MM.1S (cell line): ENCODE measurements at regions not wholly inside any gene's neighbourhood (a gene's known extent, or its start where the extent isn't known, plus 50 kb on each side); places are given as distances from the start of the nearest gene placed in this dataset.

Source experiments
- DNase-seq: peaks from one replicate; pipeline ENCODE4 v3.0.0-alpha.2; 2015
- H2AFZ ChIP-seq: fragments of 300-600 bp; sonication (generic); 2 replicates; pipeline ENCODE4 v1.6.0; 2016; ENCODE audit warnings: antibody characterized with exemption, low read length
- H3F3A ChIP-seq: fragments of 300-600 bp; sonication (generic); 2 replicates; pipeline ENCODE4 v1.6.1; 2016; ENCODE audit warnings: mild to moderate bottlenecking, antibody characterized with exemption, low read length, moderate library complexity, mixed read lengths; ENCODE audit not compliant: insufficient read depth
- H3K27ac ChIP-seq: fragments of 300-600 bp; sonication (generic); 2 replicates; pipeline ENCODE4 v1.5.1; 2016; ENCODE audit warnings: mild to moderate bottlenecking, low read length
- H3K27me3 ChIP-seq: fragments of 300-600 bp; sonication (generic); replicated peaks from 2 replicates; pipeline ENCODE4 v1.6.0; 2016; ENCODE audit warnings: low read length; ENCODE audit not compliant: insufficient read depth
- H3K36me3 ChIP-seq: fragments of 300-600 bp; sonication (generic); replicated peaks from 2 replicates; pipeline ENCODE4 v1.6.1; 2016; ENCODE audit warnings: mild to moderate bottlenecking, low read length, mixed read lengths; ENCODE audit not compliant: insufficient read depth
- H3K4me1 ChIP-seq: fragments of 300-600 bp; sonication (generic); 2 replicates; pipeline ENCODE4 v1.6.1; 2016; ENCODE audit warnings: low read length, mixed read lengths
- H3K4me2 ChIP-seq: fragments of 300-600 bp; sonication (generic); 2 replicates; pipeline ENCODE4 v1.6.0; 2016; ENCODE audit warnings: low read depth, low read length
- H3K4me3 ChIP-seq: fragments of 300-600 bp; sonication (generic); 2 replicates; pipeline ENCODE4 v1.5.1; 2016; ENCODE audit warnings: low read length, mixed read lengths
- H3K79me2 ChIP-seq: fragments of 300-600 bp; sonication (generic); 2 replicates; pipeline ENCODE4 v1.6.1; 2016; ENCODE audit warnings: mixed run types, low read length, mixed read lengths
- H3K9ac ChIP-seq: fragments of 300-600 bp; sonication (generic); 2 replicates; pipeline ENCODE4 v1.6.1; 2016; ENCODE audit warnings: low read length, mixed read lengths
- H3K9me2 ChIP-seq: fragments of 300-600 bp; sonication (generic); replicated peaks from 2 replicates; pipeline ENCODE4 v1.6.1; 2016; ENCODE audit warnings: mild to moderate bottlenecking, low read length, mixed read lengths; ENCODE audit not compliant: insufficient read depth
- H3K9me3 ChIP-seq: fragments of 300-600 bp; sonication (generic); replicated peaks from 2 replicates; pipeline ENCODE4 v1.6.1; 2016; ENCODE audit warnings: mild to moderate bottlenecking, low read length, mixed read lengths; ENCODE audit not compliant: insufficient read depth
- H4K20me1 ChIP-seq: fragments of 300-600 bp; sonication (generic); 2 replicates; pipeline ENCODE4 v1.6.1; 2016; ENCODE audit warnings: mild to moderate bottlenecking, low read length, moderate library complexity, mixed read lengths; ENCODE audit not compliant: insufficient read depth
- EZH2 ChIP-seq: fragments of 300-600 bp; sonication (generic); optimal IDR thresholded peaks from 2 replicates; pipeline ENCODE3; 2017; ENCODE audit warnings: low read depth, mild to moderate bottlenecking, antibody characterized with exemption, low read length, mixed read lengths
- EZH2phosphoT487 ChIP-seq: fragments of 300-600 bp; sonication (generic); IDR thresholded peaks from 2 replicates; pipeline ENCODE4 v1.6.1; 2018; ENCODE audit warnings: antibody characterized with exemption, low read length
- TF ChIP-seq, protein P1 (sequence below): fragments of 300-600 bp; sonication (generic); IDR thresholded peaks from 2 replicates; pipeline ENCODE4 v1.5.1; 2016; ENCODE audit warnings: antibody characterized with exemption, low read length, mixed read lengths

DNA sequence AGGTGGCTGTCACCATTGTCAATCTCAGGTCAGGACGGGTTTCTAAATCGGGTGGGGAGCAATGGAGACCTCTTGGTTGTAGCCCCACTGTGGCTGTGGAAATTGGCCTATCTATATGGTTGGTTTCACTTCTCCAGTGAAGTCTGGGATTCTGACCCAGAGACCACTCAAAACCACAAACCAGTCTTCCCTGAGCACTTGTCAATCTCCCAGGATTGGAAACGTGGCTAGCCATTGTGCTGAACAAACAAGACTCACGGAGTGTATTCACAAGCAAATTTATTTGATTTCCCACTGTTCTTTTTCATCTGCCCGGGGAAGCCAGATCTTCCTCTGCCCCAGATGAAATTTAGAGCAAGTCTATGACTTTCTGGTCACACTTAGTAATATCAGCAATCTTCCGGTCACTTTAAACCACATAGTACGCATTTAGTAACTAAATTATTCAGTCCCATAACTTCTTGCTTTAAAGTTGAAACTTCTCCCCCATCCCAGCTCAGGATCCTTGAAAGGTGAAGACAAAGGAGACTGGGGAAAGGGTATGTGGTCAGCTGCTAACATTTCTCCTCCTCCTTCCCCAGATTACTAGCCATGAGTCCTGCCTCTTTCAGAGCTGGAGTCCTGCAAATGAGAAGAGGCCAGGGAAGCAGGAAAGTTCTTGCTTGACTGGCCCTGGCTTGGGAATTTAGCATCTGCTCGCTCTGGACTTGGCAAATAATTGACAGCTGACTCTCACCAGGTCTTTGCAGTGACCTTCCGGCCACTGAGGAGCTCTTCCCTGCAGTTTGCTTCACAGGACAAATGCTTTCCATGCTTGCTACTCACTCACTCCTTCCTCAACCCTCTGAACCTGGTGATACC is 123.2 kb upstream of the MAX start:
- no peaks in the 10 kb centered on the region for H3K9me2 ChIP-seq
- no peak for DNase-seq
- TF ChIP-seq EZH2phosphoT487 (no peak), EZH2 (no peak)
- TF ChIP-seq, protein P1, sequence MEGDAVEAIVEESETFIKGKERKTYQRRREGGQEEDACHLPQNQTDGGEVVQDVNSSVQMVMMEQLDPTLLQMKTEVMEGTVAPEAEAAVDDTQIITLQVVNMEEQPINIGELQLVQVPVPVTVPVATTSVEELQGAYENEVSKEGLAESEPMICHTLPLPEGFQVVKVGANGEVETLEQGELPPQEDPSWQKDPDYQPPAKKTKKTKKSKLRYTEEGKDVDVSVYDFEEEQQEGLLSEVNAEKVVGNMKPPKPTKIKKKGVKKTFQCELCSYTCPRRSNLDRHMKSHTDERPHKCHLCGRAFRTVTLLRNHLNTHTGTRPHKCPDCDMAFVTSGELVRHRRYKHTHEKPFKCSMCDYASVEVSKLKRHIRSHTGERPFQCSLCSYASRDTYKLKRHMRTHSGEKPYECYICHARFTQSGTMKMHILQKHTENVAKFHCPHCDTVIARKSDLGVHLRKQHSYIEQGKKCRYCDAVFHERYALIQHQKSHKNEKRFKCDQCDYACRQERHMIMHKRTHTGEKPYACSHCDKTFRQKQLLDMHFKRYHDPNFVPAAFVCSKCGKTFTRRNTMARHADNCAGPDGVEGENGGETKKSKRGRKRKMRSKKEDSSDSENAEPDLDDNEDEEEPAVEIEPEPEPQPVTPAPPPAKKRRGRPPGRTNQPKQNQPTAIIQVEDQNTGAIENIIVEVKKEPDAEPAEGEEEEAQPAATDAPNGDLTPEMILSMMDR: no peak
- no peak overlapping the region for H3K27ac ChIP-seq
- peaks cover 18% of the 10 kb centered on the region for H3K4me1 ChIP-seq
- H3K4me2 ChIP-seq: no peak overlapping the region
- no peaks in the 10 kb centered on the region for H3K36me3 ChIP-seq
- H4K20me1 ChIP-seq: no peaks in the 10 kb centered on the region
- H3K79me2 ChIP-seq: no peaks in the 10 kb centered on the region
- no peaks in the 10 kb centered on the region for H3K9me3 ChIP-seq
- no peak overlapping the region for H3K4me3 ChIP-seq
- H2AFZ ChIP-seq: no peak overlapping the region
- no peak overlapping the region for H3K9ac ChIP-seq
- H3K27me3 ChIP-seq: no peaks in the 10 kb centered on the region
- peaks cover 7% of the 10 kb centered on the region; the same call in 1 of the 2 replicates for H3F3A ChIP-seq

DNA sequence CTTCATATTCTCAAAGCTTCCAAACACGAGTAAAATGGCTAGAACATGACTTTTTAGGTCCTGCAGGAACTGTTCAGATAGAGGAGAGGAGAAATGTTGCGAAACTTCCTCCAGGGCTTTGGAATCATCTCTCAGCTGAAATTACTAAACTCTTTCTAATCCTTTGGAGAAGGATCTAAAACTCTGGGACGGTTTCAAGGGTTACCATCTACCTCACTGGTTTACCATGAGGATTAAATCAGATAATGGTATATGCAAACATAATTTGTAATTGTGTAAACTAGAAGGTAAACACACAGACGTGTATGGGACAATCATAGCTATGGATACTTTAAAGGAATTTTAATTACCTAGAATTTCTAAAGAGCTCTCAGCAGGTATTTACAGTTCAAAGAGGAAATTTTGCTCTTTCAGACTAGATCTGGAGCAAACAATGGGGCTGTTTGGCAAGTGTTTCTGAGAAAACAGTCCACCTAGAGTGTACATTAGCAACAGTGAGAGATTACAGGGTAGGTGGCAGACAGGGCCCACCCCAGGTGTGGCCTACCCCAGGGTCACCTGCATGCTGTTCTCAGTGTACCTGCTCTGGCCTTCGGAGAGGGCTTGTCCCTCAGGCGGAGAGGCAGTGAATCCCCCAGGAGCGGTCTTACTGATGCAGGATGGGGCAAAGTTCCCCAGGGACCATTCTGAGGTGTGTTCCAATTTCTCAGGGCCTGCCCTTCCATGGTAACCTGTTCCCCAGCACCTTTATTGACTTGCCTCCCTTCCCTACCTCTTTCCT is 124.7 kb upstream of the MAX start:
- TF ChIP-seq EZH2 (no peak), EZH2phosphoT487 (no peak)
- TF ChIP-seq, protein P1: no peak
- H3F3A ChIP-seq: peaks cover 7% of the 10 kb centered on the region; the same call in 1 of the 2 replicates
- no peaks in the 10 kb centered on the region for H4K20me1 ChIP-seq
- H3K9me2 ChIP-seq: no peaks in the 10 kb centered on the region
- no peaks in the 10 kb centered on the region for H3K9me3 ChIP-seq
- H3K36me3 ChIP-seq: no peaks in the 10 kb centered on the region
- no peak for DNase-seq
- H3K4me3 ChIP-seq: no peak overlapping the region
- H3K27ac ChIP-seq: no peak overlapping the region
- H3K9ac ChIP-seq: no peak overlapping the region
- no peak overlapping the region for H3K4me2 ChIP-seq
- H2AFZ ChIP-seq: no peak overlapping the region
- H3K27me3 ChIP-seq: no peaks in the 10 kb centered on the region
- H3K79me2 ChIP-seq: no peaks in the 10 kb centered on the region
- H3K4me1 ChIP-seq: peaks cover 17% of the 10 kb centered on the region

DNA sequence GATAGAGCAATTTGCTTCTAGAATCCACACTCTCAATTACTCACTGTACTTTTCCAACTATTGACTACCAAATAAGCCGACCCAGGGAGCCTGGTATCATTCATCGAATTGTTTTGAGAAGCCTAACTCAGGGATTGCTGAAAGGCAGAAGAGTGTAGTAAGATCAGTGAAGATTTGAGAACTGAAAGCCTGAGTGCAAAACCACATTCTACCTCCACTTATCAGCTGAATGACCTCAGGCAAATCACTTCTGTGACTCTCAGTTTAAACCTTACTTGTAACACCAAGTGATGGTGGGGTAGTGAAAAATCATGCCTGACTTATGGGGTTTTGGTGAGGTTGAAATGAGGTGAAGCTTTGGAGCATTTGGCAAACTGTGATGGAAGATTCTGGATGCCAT is 126.1 kb upstream of the MAX start:
- Histone ChIP-seq H3K9me3 (no peaks in the 10 kb centered on the region), H3K4me2 (peak overlapping the region; percentile 37; the same call in 1 of the 2 replicates), H3K79me2 (no peaks in the 10 kb centered on the region), H3K4me1 (peaks cover 11% of the 10 kb centered on the region), H2AFZ (no peak overlapping the region), H3K27me3 (no peaks in the 10 kb centered on the region), H3K4me3 (no peak overlapping the region), H3K9ac (no peak overlapping the region), H3F3A (peaks cover 7% of the 10 kb centered on the region; the same call in 1 of the 2 replicates), H3K36me3 (no peaks in the 10 kb centered on the region), H3K9me2 (no peaks in the 10 kb centered on the region), H3K27ac (no peak overlapping the region), H4K20me1 (no peaks in the 10 kb centered on the region)
- TF ChIP-seq, protein P1: no peak
- TF ChIP-seq EZH2phosphoT487: no peak
- TF ChIP-seq EZH2: no peak
- peak; percentile 60 for DNase-seq
